Retinal pigment epithelial cell (primary cell): ENCODE measurements at regions not wholly inside any gene's neighbourhood (a gene's known extent, or its start where the extent isn't known, plus 50 kb on each side); places are given as distances from the start of the nearest gene placed in this dataset.

Source experiments
- DNase-seq: peaks from one replicate; pipeline ENCODE4 v3.0.0-alpha.2; 2010; ENCODE audit warnings: low read depth
- H3K4me3 ChIP-seq: 2 replicates; pipeline ENCODE4 v1.5.1; 2011; ENCODE audit warnings: mild to moderate bottlenecking, low read length, control low read depth, moderate library complexity
- CTCF ChIP-seq: conservative IDR thresholded peaks from 2 replicates; pipeline ENCODE4 v1.5.1; 2011; ENCODE audit warnings: low read depth, low read length, control low read depth, inconsistent platforms

DNA sequence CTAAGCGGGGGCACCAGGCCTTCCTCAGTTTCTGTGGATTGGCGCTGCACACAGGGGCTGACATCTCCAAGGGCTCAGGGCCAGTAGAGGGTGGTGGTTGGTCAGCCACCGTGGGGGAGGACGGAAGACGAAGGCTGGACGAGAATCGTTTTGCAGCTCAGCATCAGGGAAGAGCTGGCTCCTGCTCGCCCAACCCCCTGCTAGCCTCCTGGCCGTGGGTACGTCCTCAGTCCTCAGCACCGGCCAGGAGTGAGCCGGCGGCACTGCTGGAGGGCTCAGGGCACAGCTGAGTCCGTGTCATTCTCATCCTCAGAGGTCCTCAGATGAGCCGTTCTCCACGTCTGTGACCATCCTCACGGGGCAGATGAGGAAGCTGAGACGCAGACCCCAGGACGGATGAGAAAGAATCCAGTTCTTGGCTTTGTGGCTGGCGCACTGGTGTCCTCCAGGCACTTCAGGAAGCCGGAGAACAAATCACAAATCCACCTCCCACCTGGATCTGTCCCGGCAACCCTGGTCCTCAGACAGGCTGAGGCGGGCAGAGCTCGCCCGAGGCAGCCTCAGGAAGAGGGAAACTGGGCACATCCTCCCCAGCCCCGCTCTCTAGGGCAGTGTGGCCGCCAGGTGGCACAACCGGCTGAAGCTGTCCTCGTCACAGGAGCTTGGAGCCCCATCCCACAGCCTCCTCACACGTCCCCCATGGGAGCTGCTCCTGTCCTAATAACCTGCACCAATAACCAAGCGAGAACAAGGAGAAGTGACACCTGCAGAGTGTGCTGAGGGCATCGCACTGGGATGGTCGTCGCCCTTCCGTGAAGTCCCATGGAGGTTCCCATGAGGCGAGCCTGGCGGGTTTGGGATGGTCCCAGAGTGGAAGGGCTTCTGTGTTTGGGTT is 393.7 kb downstream of the BRD1 start:
- no peak for DNase-seq
- H3K4me3 ChIP-seq: no peak overlapping the region
- no peak for TF ChIP-seq CTCF

- TF ChIP-seq CTCF: no peak
- DNase-seq: no peak
- H3K4me3 ChIP-seq: no peak overlapping the region
Observed at GRCh38 chr22:49432897-49433443, 394.7 kb downstream of the BRD1 start.

- TF ChIP-seq CTCF: no peak
- no peak for DNase-seq
- H3K4me3 ChIP-seq: no peak overlapping the region
Observed at GRCh38 chr22:49432211-49432896, 395.3 kb downstream of the BRD1 start.

DNA sequence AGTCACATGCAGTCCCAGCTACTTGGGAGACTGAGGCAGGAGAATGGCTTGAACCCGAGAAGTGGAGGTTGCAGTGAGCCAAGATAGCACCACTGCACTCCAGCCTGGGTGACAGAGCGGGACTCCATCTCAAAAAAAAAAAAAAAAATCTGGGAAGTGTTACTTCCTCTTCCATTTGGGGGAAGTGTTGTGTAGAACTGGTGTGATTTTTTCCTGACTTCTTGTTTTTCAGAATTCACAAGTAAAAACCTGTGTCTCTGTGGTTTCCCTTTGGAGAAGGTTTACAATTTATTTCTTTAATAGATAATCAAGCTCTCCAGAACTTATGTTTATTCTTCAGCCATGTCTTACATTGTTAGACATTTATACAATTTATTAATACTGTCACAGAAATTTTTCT is 396.1 kb downstream of the BRD1 start:
- DNase-seq: no peak
- no peak overlapping the region for H3K4me3 ChIP-seq
- TF ChIP-seq CTCF: no peak

GRCh38 chr22:49429066-49429465 is 398.6 kb downstream of the BRD1 start:
- DNase-seq: no peak
- no peak for TF ChIP-seq CTCF
- H3K4me3 ChIP-seq: no peak overlapping the region

GRCh38 chr22:49427941-49428340 is 399.7 kb downstream of the BRD1 start:
- TF ChIP-seq CTCF: no peak
- H3K4me3 ChIP-seq: no peak overlapping the region
- DNase-seq: no peak
